Transverse colon (tissue), 4 donors: ENCODE measurements at regions not wholly inside any gene's neighbourhood (a gene's known extent, or its start where the extent isn't known, plus 50 kb on each side); places are given as distances from the start of the nearest gene placed in this dataset.

ENCODE experiments used
- DNase-seq: peaks from one replicate; pipeline ENCODE4 v3.0.0-alpha.2; 2019
- H3K27ac ChIP-seq, 4 donors: fragments of 200-600 bp; sonication (generic); 2 replicates each; pipeline ENCODE4 v1.5.1; 2016 to 2018; ENCODE audit warnings: inconsistent platforms in 4 of 4
- H3K27me3 ChIP-seq: fragments of 200-600 bp; sonication (generic); 2 replicates; pipeline ENCODE4 v1.5.1; 2017; ENCODE audit warnings: inconsistent platforms
- H3K36me3 ChIP-seq, 4 donors: fragments of 200-600 bp; sonication (generic); 2 replicates each; pipeline ENCODE4 v1.5.1; 2017 to 2019; ENCODE audit warnings: inconsistent platforms in 4 of 4
- H3K4me1 ChIP-seq, 4 donors: fragments of 200-600 bp; sonication (generic); 2 replicates each; pipeline ENCODE4 v1.5.1; 2017 to 2020; ENCODE audit warnings: inconsistent platforms in 4 of 4
- H3K4me3 ChIP-seq, 4 donors: fragments of 200-600 bp; sonication (generic); 1 replicate in 1 of 4; 2 replicates in 3 of 4; pipeline versions ENCODE4 v1.5.1 to v1.6.1; 2017 to 2019; ENCODE audit warnings: inconsistent platforms in 4 of 4
- H3K9me3 ChIP-seq, 2 donors: fragments of 200-600 bp; sonication (generic); 2 replicates each; pipeline ENCODE4 v1.5.1; 2017 to 2019; ENCODE audit warnings: inconsistent platforms in 2 of 2
- CTCF ChIP-seq, 5 experiments: fragments of 200-600 bp in 3 of 5; fragments of 450-650 bp in 2 of 5; sonication (generic) in 3 of 5; IDR thresholded peaks; 1 replicate in 2 of 5; 2 replicates in 3 of 5; pipeline ENCODE4 v1.5.1; 2016 to 2017; ENCODE audit warnings: antibody characterized with exemption in 5 of 5, inconsistent platforms in 3 of 5, mild to moderate bottlenecking in 2 of 5, moderate library complexity in 1 of 5
- EP300 ChIP-seq: sonication (generic); formaldehyde crosslinking; IDR thresholded peaks from one replicate; pipeline ENCODE4 v1.6.1; 2017; ENCODE audit warnings: antibody characterized with exemption, low read depth
- POLR2A ChIP-seq: fragments of 450-650 bp; IDR thresholded peaks from one replicate; pipeline ENCODE4 v1.6.1; 2016; ENCODE audit warnings: antibody characterized with exemption, mild to moderate bottlenecking, moderate library complexity
- POLR2AphosphoS5 ChIP-seq, 3 donors: sonication (generic); formaldehyde crosslinking; IDR thresholded peaks; one replicate each; pipeline ENCODE4 v1.6.1; 2016; ENCODE audit warnings: antibody characterized with exemption in 3 of 3
- WGBS, 2 donors: methylation state at CpG; one replicate each; pipeline ENCODE4 v1.1.5; 2018; ENCODE audit warnings: low coverage in 1 of 2; 5-methylcytosine and 5-hydroxymethylcytosine counted together
- in situ Hi-C, 4 donors: fragments of 200-750 bp; cut with MboI; loops; one replicate each; pipeline versions ENCODE4 v1.15.0 to v1.15.1; 2017; ENCODE audit warnings: low sequenced_read_pairs in 3 of 4, low pct_ligation_motif_present in 1 of 4, low pct_unique_long_range_greater_than_20kb in 1 of 4
- intact Hi-C: fragments of 100-400 bp; cut with DNase I; formaldehyde crosslinking; loops from one replicate; pipeline ENCODE4 v1.15.1; 2023; ENCODE audit warnings: low total_unique reads

GRCh38 chr11:26144911-26145310, 187.0 kb upstream of the ANO3 start:
- Histone ChIP-seq H3K36me3 (no peaks in the 10 kb centered on the region), H3K27me3 (no peaks in the 10 kb centered on the region), H3K4me3 (no peak overlapping the region), H3K4me1 (no peaks in the 10 kb centered on the region), H3K9me3 (no peaks in the 10 kb centered on the region), H3K27ac (no peak overlapping the region)
- DNase-seq: no peak
- no peak for TF ChIP-seq EP300
- TF ChIP-seq POLR2A: no peak
- no peak for TF ChIP-seq POLR2AphosphoS5 (IDR thresholded peaks at IDR 0.05)
- in situ Hi-C loops: loop anchor here in 1 of 4 donors (25.0 kb wide), 1 partner anchor 92 kb away; no protein-coding TSS in a partner anchor
- intact Hi-C loops: no loop called here

- Histone ChIP-seq H3K4me1 (no peaks in the 10 kb centered on the region), H3K27ac (no peak overlapping the region), H3K9me3 (no peaks in the 10 kb centered on the region), H3K4me3 (no peak overlapping the region), H3K27me3 (no peaks in the 10 kb centered on the region), H3K36me3 (no peaks in the 10 kb centered on the region)
- DNase-seq: no peak
- intact Hi-C loops (no loop called here), in situ Hi-C loops (loop anchor here in 1 of 4 donors (25.0 kb wide), 1 partner anchor 88 kb away; no protein-coding TSS in a partner anchor)
- 90% methylated on average over 21 of the region's 21 CpGs; no CpG with 5 or more reads in 1 of the 2 donors for WGBS, 2 donors
- TF ChIP-seq POLR2A: no peak
- TF ChIP-seq CTCF (IDR thresholded peaks at IDR 0.05): no peak
- TF ChIP-seq EP300: no peak
- no peak for TF ChIP-seq POLR2AphosphoS5 (IDR thresholded peaks at IDR 0.05)
Measured at GRCh38 chr11:26149585-26149984, 182.3 kb upstream of the ANO3 start.

DNA sequence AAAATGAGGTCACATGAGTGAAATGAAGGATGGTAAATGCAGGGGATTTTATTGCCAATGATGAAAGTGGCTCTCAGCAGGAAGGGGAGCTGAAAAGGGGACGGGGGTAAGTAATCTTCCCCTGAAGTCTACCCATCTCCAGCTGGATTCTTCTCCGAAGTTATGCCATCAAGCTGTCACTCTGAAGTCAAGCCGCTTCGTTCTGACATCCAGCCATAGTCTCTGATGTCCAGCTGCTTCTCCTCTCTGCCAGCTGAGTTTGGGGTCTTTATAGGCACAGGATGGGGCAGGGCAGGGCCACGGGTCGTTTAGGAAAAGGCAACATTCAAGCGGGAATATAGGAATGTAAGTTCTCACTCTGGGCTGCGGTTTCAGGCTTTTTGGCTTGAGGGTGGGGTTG, 181.9 kb upstream of the ANO3 start:
- no peaks in the 10 kb centered on the region for H3K9me3 ChIP-seq
- 60 to 70% methylated on average over 7 to 8 of the region's 8 CpGs for WGBS, 2 donors
- no peaks in the 10 kb centered on the region for H3K4me1 ChIP-seq
- intact Hi-C loops: no loop called here
- no peak overlapping the region for H3K4me3 ChIP-seq
- H3K27me3 ChIP-seq: no peaks in the 10 kb centered on the region
- no peak for DNase-seq
- in situ Hi-C loops: no loop called here
- TF ChIP-seq POLR2AphosphoS5 (IDR thresholded peaks at IDR 0.05): no peak
- no peaks in the 10 kb centered on the region for H3K36me3 ChIP-seq
- no peak overlapping the region for H3K27ac ChIP-seq

- no peak for DNase-seq
- Histone ChIP-seq H3K4me3 (no peak overlapping the region), H3K27me3 (no peaks in the 10 kb centered on the region), H3K9me3 (no peaks in the 10 kb centered on the region), H3K36me3 (no peaks in the 10 kb centered on the region), H3K4me1 (no peaks in the 10 kb centered on the region), H3K27ac (no peak overlapping the region)
- 52 to 53% methylated on average over 3 of the region's 3 CpGs for WGBS, 2 donors
- intact Hi-C loops: no loop called here
- TF ChIP-seq CTCF (IDR thresholded peaks at IDR 0.05): no peak
- no peak for TF ChIP-seq POLR2AphosphoS5 (IDR thresholded peaks at IDR 0.05)
- no peak for TF ChIP-seq POLR2A
- no peak for TF ChIP-seq EP300
- in situ Hi-C loops: no loop called here
Measured at GRCh38 chr11:26158251-26158650, 173.7 kb upstream of the ANO3 start.

GRCh38 chr11:26162291-26162690, 169.6 kb upstream of the ANO3 start:
- H3K4me1 ChIP-seq: no peaks in the 10 kb centered on the region
- in situ Hi-C loops: no loop called here
- no peaks in the 10 kb centered on the region for H3K36me3 ChIP-seq
- no peak overlapping the region for H3K4me3 ChIP-seq
- H3K27me3 ChIP-seq: no peaks in the 10 kb centered on the region
- intact Hi-C loops: no loop called here
- WGBS, 2 donors: 68 to 75% methylated on average over 2 of the region's 2 CpGs
- H3K27ac ChIP-seq: no peak overlapping the region
- no peak for DNase-seq
- H3K9me3 ChIP-seq: no peaks in the 10 kb centered on the region
- no peak for TF ChIP-seq POLR2A
- no peak for TF ChIP-seq EP300
- no peak for TF ChIP-seq POLR2AphosphoS5 (IDR thresholded peaks at IDR 0.05)
- TF ChIP-seq CTCF (IDR thresholded peaks at IDR 0.05): no peak
